HepG2 (cell line): ENCODE measurements at regions not wholly inside any gene's neighbourhood (a gene's known extent, or its start where the extent isn't known, plus 50 kb on each side); places are given as distances from the start of the nearest gene placed in this dataset.

Source experiments
- ATAC-seq: fragments of 200-7000 bp; cut with Tn5 transposase; 3 replicates; pipeline ENCODE4 v1.9.1; 2020; ENCODE audit warnings: mild to moderate bottlenecking, moderate library complexity
- BruUV-seq: library from RNA; stranded (reverse); fragments of 400-500 nt; replicated peaks from 2 replicates; lab custom pipeline; 2021; lab: Mats Ljungman, UMichigan
- CTCF ChIA-PET: fragments of 300-600 bp; formaldehyde crosslinking; extraction: SDS; loops from one replicate; lab custom pipeline; 2021; ENCODE audit warnings: low total read pairs, inconsistent platforms, low intra/inter-chr PET ratio; lab: Yijun Ruan, JAX
- POLR2A ChIA-PET: fragments of 350-600 bp; sonication (Branson Sonifier 250); formaldehyde crosslinking; loops from one replicate; lab custom pipeline; 2020; ENCODE audit warnings: antibody characterized with exemption, inconsistent platforms; lab: Yijun Ruan, JAX
- DNase-seq: peaks from one replicate; pipeline ENCODE4 v3.0.0-alpha.2; 2015; ENCODE audit warnings: low spot score
- FAIRE-seq: peaks from 3 replicates; lab custom pipeline; 2011; peaks lifted over from hg19 to GRCh38; lab: Jason Lieb, UNC
- H2AFZ ChIP-seq: one replicate; pipeline ENCODE4 v1.6.1; 2011; ENCODE audit warnings: low read length, inconsistent platforms
- H3K27ac ChIP-seq: fragments of 300-600 bp; 3 replicates; pipeline ENCODE4 v1.8.0; 2011; ENCODE audit warnings: mixed run types, mild to moderate bottlenecking, mixed read lengths, low read length, inconsistent platforms; ENCODE audit not compliant: insufficient read depth; ENCODE audit errors: extremely low read length
- H3K27me3 ChIP-seq, 2 experiments: fragments of 200-600 bp in 1 of 2; 2 replicates in 1 of 2; 3 replicates in 1 of 2; pipeline versions ENCODE4 v1.6.0 to v1.8.0; 2011; ENCODE audit warnings: low read length in 2 of 2, mild to moderate bottlenecking in 2 of 2, moderate library complexity in 2 of 2, inconsistent platforms in 1 of 2; ENCODE audit not compliant: insufficient read depth in 2 of 2, control insufficient read depth in 1 of 2
- H3K36me3 ChIP-seq, 2 experiments: fragments of 200-600 bp in 1 of 2; replicated peaks in 1 of 2; 2 replicates in 1 of 2; 3 replicates in 1 of 2; pipeline versions ENCODE4 v1.5.1 to v1.8.0; 2011; ENCODE audit warnings: low read length in 2 of 2, inconsistent platforms in 1 of 2; ENCODE audit not compliant: insufficient read depth in 2 of 2, control insufficient read depth in 1 of 2
- H3K4me1 ChIP-seq: 2 replicates; pipeline ENCODE4 v1.5.1; 2012; ENCODE audit warnings: low read length, inconsistent platforms; ENCODE audit not compliant: insufficient read depth
- H3K4me2 ChIP-seq: 2 replicates; pipeline ENCODE4 v1.6.0; 2011; ENCODE audit warnings: low read depth, low read length, inconsistent platforms
- H3K4me3 ChIP-seq, 3 experiments: fragments of 200-600 bp in 1 of 3; sonication (generic), shearing (Covaris generic) in 1 of 3; replicated peaks in 1 of 3; 2 replicates each; pipeline ENCODE4 v1.5.1; 2011 to 2016; ENCODE audit warnings: low read length in 3 of 3, inconsistent platforms in 2 of 3, low read depth in 2 of 3, mild to moderate bottlenecking in 2 of 3, control low read depth in 1 of 3, mixed read lengths in 1 of 3; ENCODE audit not compliant: insufficient read depth in 1 of 3
- H3K79me2 ChIP-seq: one replicate; pipeline ENCODE4 v1.6.1; 2011; ENCODE audit warnings: low read length, inconsistent platforms; ENCODE audit not compliant: insufficient read depth
- H3K9ac ChIP-seq: 2 replicates; pipeline ENCODE4 v1.6.0; 2011; ENCODE audit warnings: mild to moderate bottlenecking, low read depth, low read length, inconsistent platforms; ENCODE audit not compliant: insufficient read depth
- H3K9me3 ChIP-seq: 2 replicates; pipeline ENCODE4 v1.5.1; 2012; ENCODE audit warnings: mild to moderate bottlenecking, low read length
- H4K20me1 ChIP-seq: 2 replicates; pipeline ENCODE4 v1.6.0; 2011; ENCODE audit warnings: inconsistent platforms, mild to moderate bottlenecking, low read length, moderate library complexity; ENCODE audit not compliant: insufficient read depth
- HHEX ChIP-seq: IDR thresholded peaks from 2 replicates; pipeline ENCODE4 v1.6.1; 2016; ENCODE audit warnings: control low read depth
- HMG20B ChIP-seq: conservative IDR thresholded peaks from 2 replicates; pipeline ENCODE4 v1.6.1; 2016; ENCODE audit warnings: missing genetic modification reagents, missing compliant biosample characterization
- HNF4A ChIP-seq: sonication (generic); formaldehyde crosslinking; IDR thresholded peaks from 2 replicates; pipeline ENCODE4 v1.4.0; 2020; ENCODE audit warnings: missing genetic modification reagents
- PRPF4 ChIP-seq: fragments of 200-400 bp; formaldehyde crosslinking; IDR thresholded peaks from 2 replicates; pipeline ENCODE4 v1.6.1; 2016; ENCODE audit warnings: low read length, low read depth; ENCODE audit not compliant: poor library complexity, severe bottlenecking
- RBM39 ChIP-seq: fragments of 200-400 bp; formaldehyde crosslinking; IDR thresholded peaks from one replicate; pipeline ENCODE4 v1.6.1; 2018; ENCODE audit warnings: antibody characterized with exemption, mild to moderate bottlenecking, low read depth, low read length; ENCODE audit not compliant: poor library complexity, severe bottlenecking
- TBP ChIP-seq: sonication (generic); formaldehyde crosslinking; IDR thresholded peaks from 2 replicates; pipeline ENCODE4 v1.5.0; 2020; ENCODE audit warnings: missing genetic modification reagents
- ZFX ChIP-seq: sonication (generic); formaldehyde crosslinking; IDR thresholded peaks from 2 replicates; pipeline ENCODE4 v1.4.0; 2020; ENCODE audit warnings: mild to moderate bottlenecking, low read depth, missing genetic modification reagents, moderate library complexity
- ZNF234 ChIP-seq: sonication (generic); formaldehyde crosslinking; conservative IDR thresholded peaks from 2 replicates; pipeline ENCODE4 v1.5.1; 2020; ENCODE audit warnings: mild to moderate bottlenecking, missing genetic modification reagents
- ZNF432 ChIP-seq: sonication (generic); formaldehyde crosslinking; IDR thresholded peaks from 2 replicates; pipeline ENCODE4 v1.5.0; 2020; ENCODE audit warnings: missing genetic modification reagents, mild to moderate bottlenecking, borderline replicate concordance
- ZNF451 ChIP-seq: sonication (generic); formaldehyde crosslinking; IDR thresholded peaks from 2 replicates; pipeline ENCODE4 v1.5.0; 2020; ENCODE audit warnings: mild to moderate bottlenecking, missing genetic modification reagents
- WGBS: methylation state at CpG from one replicate; pipeline ENCODE4 v1.1.6; 2017; ENCODE audit warnings: low lambda C conversion rate; 5-methylcytosine and 5-hydroxymethylcytosine counted together
- in situ Hi-C: cut with HindIII; loops from 2 replicates; pipeline ENCODE4 v1.10.0; 2017; ENCODE audit warnings: low pct_unique_long_range_greater_than_20kb; ENCODE audit not compliant: extremely low pct_ligation_motif_present
- intact Hi-C: fragments of 100-400 bp; cut with micrococcal nuclease; formaldehyde crosslinking; loops from one replicate; pipeline ENCODE4 v1.10.0; 2022; ENCODE audit not compliant: unreplicated experiment
- TF ChIP-seq, protein P1 (sequence below), 2 experiments: sonication (generic) in 1 of 2; formaldehyde crosslinking in 1 of 2; IDR thresholded peaks; 2 replicates each; pipeline versions ENCODE4 v1.4.0 to v1.6.1; 2016 to 2020; ENCODE audit warnings: borderline replicate concordance in 1 of 2, low read depth in 1 of 2, mild to moderate bottlenecking in 1 of 2, missing genetic modification reagents in 1 of 2
- TF ChIP-seq, protein P2 (sequence below): sonication (generic); formaldehyde crosslinking; IDR thresholded peaks from 2 replicates; pipeline ENCODE4 v1.8.0; 2022; ENCODE audit warnings: missing genetic modification reagents, low read depth, mild to moderate bottlenecking, borderline replicate concordance
- TF ChIP-seq, protein P3 (sequence below): sonication (generic); formaldehyde crosslinking; IDR thresholded peaks from 2 replicates; pipeline ENCODE4 v1.4.0; 2020; ENCODE audit warnings: missing genetic modification reagents, borderline replicate concordance

DNA sequence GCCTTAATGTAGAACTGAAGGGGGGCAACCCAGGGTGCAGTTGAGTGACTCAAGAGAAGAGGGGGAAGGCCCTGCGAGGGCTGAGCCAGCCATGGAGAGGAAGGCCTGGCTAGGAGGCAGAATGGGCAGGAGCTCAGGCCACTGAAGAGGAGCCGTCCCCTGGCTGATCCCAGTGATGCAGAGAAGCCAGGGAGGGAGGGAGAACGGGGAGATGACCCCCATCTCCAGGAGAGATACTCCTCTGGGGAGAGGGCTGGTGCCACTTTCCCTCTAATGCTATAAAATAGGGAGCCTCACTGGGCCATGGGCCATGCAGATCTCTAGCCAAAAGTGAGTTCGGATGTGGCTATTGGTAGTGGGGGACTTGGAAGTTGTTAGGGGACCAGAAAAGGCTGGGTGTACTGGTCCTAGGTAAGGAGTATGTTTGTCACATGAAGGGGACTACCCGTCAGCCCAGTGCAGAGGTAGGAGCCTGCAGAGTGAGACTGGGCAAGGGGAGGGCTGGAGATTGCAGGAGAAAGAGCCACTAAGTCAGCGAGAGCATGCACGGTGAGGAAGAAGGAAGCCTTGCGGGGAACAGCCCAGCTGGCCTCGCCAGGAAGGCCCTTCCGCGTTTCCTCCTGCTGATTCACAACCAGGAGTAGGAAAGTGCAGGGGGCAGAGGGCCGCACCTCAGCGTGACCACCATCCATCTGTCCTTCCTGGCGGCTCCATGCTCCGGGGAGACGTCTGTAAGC lies 347.6 kb downstream of the TCERG1L start (continued):
- TF ChIP-seq, protein P1, sequence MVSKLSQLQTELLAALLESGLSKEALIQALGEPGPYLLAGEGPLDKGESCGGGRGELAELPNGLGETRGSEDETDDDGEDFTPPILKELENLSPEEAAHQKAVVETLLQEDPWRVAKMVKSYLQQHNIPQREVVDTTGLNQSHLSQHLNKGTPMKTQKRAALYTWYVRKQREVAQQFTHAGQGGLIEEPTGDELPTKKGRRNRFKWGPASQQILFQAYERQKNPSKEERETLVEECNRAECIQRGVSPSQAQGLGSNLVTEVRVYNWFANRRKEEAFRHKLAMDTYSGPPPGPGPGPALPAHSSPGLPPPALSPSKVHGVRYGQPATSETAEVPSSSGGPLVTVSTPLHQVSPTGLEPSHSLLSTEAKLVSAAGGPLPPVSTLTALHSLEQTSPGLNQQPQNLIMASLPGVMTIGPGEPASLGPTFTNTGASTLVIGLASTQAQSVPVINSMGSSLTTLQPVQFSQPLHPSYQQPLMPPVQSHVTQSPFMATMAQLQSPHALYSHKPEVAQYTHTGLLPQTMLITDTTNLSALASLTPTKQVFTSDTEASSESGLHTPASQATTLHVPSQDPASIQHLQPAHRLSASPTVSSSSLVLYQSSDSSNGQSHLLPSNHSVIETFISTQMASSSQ (IDR thresholded peaks at IDR 0.05; ENCODE audit: low read depth): no peak
- TF ChIP-seq, protein P1 (CRISPR knock-in tag; IDR thresholded peaks at IDR 0.05; ENCODE audit: borderline replicate concordance): no peak
- TF ChIP-seq ZNF432 (no peak), HMG20B (CRISPR knock-in tag) (no peak), RBM39 (no peak), HHEX (no peak), PRPF4 (no peak)
- TF ChIP-seq, protein P2, sequence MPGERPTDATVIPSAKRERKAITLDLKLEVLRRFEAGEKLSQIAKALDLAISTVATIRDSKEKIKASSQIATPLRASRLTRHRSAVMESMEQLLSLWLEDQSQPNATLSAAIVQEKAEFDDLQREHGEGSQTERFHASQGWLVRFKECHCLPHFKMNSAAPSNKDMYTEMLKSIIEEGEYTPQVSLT: no peak

DNA sequence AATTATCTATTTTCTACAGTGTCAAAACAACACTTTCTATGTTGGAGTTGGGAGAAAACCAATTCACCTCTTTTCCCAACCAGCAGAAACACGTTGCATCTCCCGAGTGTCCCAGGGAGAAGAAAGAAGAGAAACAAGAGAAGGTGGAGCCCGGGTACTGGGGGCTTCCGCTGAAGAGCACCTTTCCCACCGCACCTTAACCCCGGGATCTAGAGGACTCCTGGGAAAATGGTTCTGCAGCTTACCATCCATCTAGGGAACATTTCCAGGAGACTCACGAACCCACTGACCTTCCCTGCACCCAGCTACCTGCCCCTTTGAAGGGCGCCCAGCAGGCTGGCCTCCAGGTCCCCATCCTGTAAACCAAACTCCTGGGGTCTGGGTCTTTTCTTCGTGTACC lies 346.8 kb downstream of the TCERG1L start:
- POLR2A ChIA-PET: no interaction called here
- CTCF ChIA-PET: no interaction called here
- no peaks in the 10 kb centered on the region for H4K20me1 ChIP-seq
- TF ChIP-seq TBP (CRISPR knock-in tag): no peak
- TF ChIP-seq ZFX (CRISPR knock-in tag): no peak
- TF ChIP-seq HNF4A (CRISPR knock-in tag): no peak
- no peak for TF ChIP-seq ZNF234 (CRISPR knock-in tag)
- TF ChIP-seq, protein P3, sequence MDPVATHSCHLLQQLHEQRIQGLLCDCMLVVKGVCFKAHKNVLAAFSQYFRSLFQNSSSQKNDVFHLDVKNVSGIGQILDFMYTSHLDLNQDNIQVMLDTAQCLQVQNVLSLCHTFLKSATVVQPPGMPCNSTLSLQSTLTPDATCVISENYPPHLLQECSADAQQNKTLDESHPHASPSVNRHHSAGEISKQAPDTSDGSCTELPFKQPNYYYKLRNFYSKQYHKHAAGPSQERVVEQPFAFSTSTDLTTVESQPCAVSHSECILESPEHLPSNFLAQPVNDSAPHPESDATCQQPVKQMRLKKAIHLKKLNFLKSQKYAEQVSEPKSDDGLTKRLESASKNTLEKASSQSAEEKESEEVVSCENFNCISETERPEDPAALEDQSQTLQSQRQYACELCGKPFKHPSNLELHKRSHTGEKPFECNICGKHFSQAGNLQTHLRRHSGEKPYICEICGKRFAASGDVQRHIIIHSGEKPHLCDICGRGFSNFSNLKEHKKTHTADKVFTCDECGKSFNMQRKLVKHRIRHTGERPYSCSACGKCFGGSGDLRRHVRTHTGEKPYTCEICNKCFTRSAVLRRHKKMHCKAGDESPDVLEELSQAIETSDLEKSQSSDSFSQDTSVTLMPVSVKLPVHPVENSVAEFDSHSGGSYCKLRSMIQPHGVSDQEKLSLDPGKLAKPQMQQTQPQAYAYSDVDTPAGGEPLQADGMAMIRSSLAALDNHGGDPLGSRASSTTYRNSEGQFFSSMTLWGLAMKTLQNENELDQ: no peak
- no peak for TF ChIP-seq ZNF451

More for the DNA sequence above, 346.8 kb downstream of the TCERG1L start:
- DNase-seq (no peak), FAIRE-seq (no peak), ATAC-seq (no peak)
- Histone ChIP-seq H3K27me3 (peaks cover 0 to 18% of the 10 kb centered on the region in 2 experiments; a peak in 2 of 5 replicates), H2AFZ (no peak overlapping the region), H3K36me3 (no peaks in the 10 kb centered on the region), H3K27ac (no peak overlapping the region), H3K4me2 (no peak overlapping the region), H3K9ac (no peak overlapping the region), H3K79me2 (no peaks in the 10 kb centered on the region), H3K9me3 (no peaks in the 10 kb centered on the region), H3K4me1 (no peaks in the 10 kb centered on the region), H3K4me3 (no peak overlapping the region)
- in situ Hi-C loops (no loop called here), intact Hi-C loops (no loop called here)
- 2% methylated on average over 9 of the region's 9 CpGs for WGBS
- BruUV-seq: no TSS peak
